ENCODE measurements at regions not wholly inside any gene's neighbourhood (a gene's known extent, or its start where the extent isn't known, plus 50 kb on each side); places are given as distances from the start of the nearest gene placed in this dataset.

DNA sequence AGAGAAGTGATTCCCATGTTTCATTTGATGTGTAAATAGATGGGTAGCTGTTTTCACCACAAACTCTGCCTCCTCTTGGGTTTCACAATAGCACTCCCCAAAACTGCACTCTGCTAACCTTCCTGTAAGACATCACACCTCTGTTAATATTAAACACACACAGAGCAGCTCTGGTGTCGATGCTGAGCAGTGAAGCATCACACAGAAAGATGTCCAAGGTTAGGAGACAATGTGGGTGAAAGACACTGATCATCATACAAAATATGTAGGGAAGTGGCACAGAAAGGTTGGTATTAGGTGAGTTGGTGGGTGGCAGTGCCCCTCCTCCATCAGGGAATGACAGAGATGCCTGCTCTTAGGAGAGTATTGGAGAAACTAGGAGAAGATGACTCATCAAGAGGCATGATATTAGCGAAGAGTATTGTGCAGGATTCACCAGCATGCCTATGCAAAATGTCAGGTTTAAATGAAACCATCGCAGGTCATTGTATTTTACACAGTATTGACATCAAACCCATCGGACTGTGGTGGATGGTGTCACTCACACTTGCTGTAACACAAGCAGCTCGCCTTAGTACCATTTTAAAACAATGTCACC is 199.7 kb downstream of the TBXT start:
- TF ChIP-seq, protein P1, sequence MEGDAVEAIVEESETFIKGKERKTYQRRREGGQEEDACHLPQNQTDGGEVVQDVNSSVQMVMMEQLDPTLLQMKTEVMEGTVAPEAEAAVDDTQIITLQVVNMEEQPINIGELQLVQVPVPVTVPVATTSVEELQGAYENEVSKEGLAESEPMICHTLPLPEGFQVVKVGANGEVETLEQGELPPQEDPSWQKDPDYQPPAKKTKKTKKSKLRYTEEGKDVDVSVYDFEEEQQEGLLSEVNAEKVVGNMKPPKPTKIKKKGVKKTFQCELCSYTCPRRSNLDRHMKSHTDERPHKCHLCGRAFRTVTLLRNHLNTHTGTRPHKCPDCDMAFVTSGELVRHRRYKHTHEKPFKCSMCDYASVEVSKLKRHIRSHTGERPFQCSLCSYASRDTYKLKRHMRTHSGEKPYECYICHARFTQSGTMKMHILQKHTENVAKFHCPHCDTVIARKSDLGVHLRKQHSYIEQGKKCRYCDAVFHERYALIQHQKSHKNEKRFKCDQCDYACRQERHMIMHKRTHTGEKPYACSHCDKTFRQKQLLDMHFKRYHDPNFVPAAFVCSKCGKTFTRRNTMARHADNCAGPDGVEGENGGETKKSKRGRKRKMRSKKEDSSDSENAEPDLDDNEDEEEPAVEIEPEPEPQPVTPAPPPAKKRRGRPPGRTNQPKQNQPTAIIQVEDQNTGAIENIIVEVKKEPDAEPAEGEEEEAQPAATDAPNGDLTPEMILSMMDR (IDR thresholded peaks at IDR 0.05; ENCODE audit: low read depth, low read length): no peak
- TF ChIP-seq EZH2phosphoT487 (IDR thresholded peaks at IDR 0.05; ENCODE audit: low read depth): no peak

All from OCI-LY3 (cell line).